Stomach (tissue), 8 donors: ENCODE measurements at regions not wholly inside any gene's neighbourhood (a gene's known extent, or its start where the extent isn't known, plus 50 kb on each side); places are given as distances from the start of the nearest gene placed in this dataset.

Experiments used
- DNase-seq, 2 donors: peaks; one replicate each; pipeline versions ENCODE4 v3.0.0 to v3.0.0-alpha.2; 2013 to 2019
- H3K27ac ChIP-seq, 5 donors: fragments of 200-600 bp in 4 of 5; sonication (generic) in 4 of 5; one replicate each; pipeline ENCODE4 v1.5.1; 2013 to 2019; ENCODE audit warnings: mild to moderate bottlenecking in 1 of 5, moderate library complexity in 1 of 5
- H3K27me3 ChIP-seq, 3 donors: fragments of 200-600 bp; sonication (generic); one replicate each; pipeline ENCODE4 v1.5.1; 2017 to 2019; ENCODE audit warnings: mixed run types in 1 of 3
- H3K36me3 ChIP-seq, 4 donors: fragments of 200-600 bp; sonication (generic); 1 replicate in 3 of 4; 2 replicates in 1 of 4; pipeline ENCODE4 v1.5.1; 2016 to 2019
- H3K4me1 ChIP-seq, 4 donors: fragments of 200-600 bp; sonication (generic); one replicate each; pipeline ENCODE4 v1.5.1; 2016 to 2019
- H3K4me3 ChIP-seq, 4 donors: fragments of 200-600 bp; sonication (generic) in 3 of 4; one replicate each; pipeline ENCODE4 v1.5.1; 2016 to 2019; ENCODE audit warnings: mild to moderate bottlenecking in 1 of 4
- H3K9me3 ChIP-seq, 4 donors: fragments of 200-600 bp; sonication (generic); one replicate each; pipeline ENCODE4 v1.5.1; 2016 to 2019
- EP300 ChIP-seq: sonication (generic); formaldehyde crosslinking; IDR thresholded peaks from one replicate; pipeline ENCODE4 v1.6.1; 2017; ENCODE audit warnings: antibody characterized with exemption
- POLR2A ChIP-seq, 4 donors: fragments of 450-650 bp; IDR thresholded peaks; one replicate each; pipeline ENCODE4 v1.6.1; 2016; ENCODE audit warnings: antibody characterized with exemption in 4 of 4, control low read depth in 2 of 4, mild to moderate bottlenecking in 1 of 4, moderate library complexity in 1 of 4
- POLR2AphosphoS5 ChIP-seq, 3 donors: sonication (generic); formaldehyde crosslinking; IDR thresholded peaks; one replicate each; pipeline ENCODE4 v1.6.1; 2016; ENCODE audit warnings: antibody characterized with exemption in 3 of 3
- WGBS, 5 donors: extraction: QIAGEN DNeasy Blood & Tissue Kit in 3 of 5; methylation state at CpG; one replicate each; pipeline versions ENCODE4 v1.1.5 to v1.1.7; 2013 to 2018; 5-methylcytosine and 5-hydroxymethylcytosine counted together
- intact Hi-C: fragments of 100-400 bp; cut with DNase I; formaldehyde crosslinking; loops from one replicate; pipeline ENCODE4 v1.15.1; 2023; ENCODE audit warnings: low total_unique reads
- TF ChIP-seq, protein P1 (sequence below), 7 experiments: fragments of 450-650 bp in 4 of 7; fragments of 200-600 bp in 3 of 7; sonication (generic) in 3 of 7; IDR thresholded peaks; one replicate each; pipeline ENCODE4 v1.5.1; 2016 to 2019; ENCODE audit warnings: antibody characterized with exemption in 7 of 7, control low read depth in 2 of 7, mild to moderate bottlenecking in 1 of 7
- donor health status: healthy with polysubstance abuse.
- donor health status: Bipolar disorder and iron deficiency.
- donor health status: healthy.

DNA sequence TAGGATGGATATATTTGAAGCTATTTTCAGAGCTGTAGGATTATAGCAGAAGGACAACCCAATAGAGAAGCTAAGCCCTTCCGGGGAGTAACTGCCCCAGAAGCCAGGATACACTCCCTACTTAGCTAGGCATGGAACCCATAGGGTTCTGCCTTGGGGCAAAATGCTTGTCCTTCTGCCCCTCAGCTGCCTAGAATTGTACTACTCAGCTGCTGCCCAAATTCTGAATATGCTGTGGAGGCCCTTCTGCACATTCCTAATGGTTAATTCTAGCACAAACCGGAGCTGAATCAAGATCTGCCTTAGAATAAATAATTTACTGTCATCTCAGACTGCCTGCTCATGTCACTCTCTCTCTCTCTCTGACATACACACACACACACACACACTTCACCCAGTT lies 297.7 kb upstream of the VCX3A start:
- H3K4me3 ChIP-seq: no peak overlapping the region
- no peak for DNase-seq
- H3K27me3 ChIP-seq: no peaks in the 10 kb centered on the region
- H3K36me3 ChIP-seq: no peaks in the 10 kb centered on the region
- H3K4me1 ChIP-seq: no peaks in the 10 kb centered on the region
- no peak overlapping the region for H3K27ac ChIP-seq
- H3K9me3 ChIP-seq: no peaks in the 10 kb centered on the region
- 75 to 86% (median 80%) methylated on average over 2 of the region's 2 CpGs for WGBS, 5 donors
- TF ChIP-seq POLR2AphosphoS5 (IDR thresholded peaks at IDR 0.05) (no peak), EP300 (no peak), POLR2A (IDR thresholded peaks at IDR 0.05) (no peak)
- TF ChIP-seq, protein P1, sequence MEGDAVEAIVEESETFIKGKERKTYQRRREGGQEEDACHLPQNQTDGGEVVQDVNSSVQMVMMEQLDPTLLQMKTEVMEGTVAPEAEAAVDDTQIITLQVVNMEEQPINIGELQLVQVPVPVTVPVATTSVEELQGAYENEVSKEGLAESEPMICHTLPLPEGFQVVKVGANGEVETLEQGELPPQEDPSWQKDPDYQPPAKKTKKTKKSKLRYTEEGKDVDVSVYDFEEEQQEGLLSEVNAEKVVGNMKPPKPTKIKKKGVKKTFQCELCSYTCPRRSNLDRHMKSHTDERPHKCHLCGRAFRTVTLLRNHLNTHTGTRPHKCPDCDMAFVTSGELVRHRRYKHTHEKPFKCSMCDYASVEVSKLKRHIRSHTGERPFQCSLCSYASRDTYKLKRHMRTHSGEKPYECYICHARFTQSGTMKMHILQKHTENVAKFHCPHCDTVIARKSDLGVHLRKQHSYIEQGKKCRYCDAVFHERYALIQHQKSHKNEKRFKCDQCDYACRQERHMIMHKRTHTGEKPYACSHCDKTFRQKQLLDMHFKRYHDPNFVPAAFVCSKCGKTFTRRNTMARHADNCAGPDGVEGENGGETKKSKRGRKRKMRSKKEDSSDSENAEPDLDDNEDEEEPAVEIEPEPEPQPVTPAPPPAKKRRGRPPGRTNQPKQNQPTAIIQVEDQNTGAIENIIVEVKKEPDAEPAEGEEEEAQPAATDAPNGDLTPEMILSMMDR (IDR thresholded peaks at IDR 0.05): no peak
- intact Hi-C loops: no loop called here

DNA sequence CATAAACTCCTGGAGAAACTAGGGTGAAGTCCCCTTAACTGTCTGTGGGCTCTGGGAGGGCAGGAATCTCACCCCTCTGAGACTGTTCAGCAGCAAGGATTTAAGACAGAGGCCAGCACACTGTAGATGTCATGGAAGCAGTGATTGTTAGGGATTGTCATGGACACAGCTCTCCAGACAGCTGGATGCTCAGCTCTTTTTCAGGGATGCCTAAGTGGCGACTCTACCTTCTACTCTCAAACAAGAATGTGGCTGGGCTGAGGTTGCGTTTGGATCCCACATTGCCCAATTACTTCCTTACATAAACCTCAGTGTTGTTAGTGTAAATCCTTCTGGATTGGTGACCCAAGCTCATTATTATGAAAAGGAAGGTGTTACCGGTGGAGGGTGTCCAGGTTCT lies 291.9 kb upstream of the VCX3A start:
- DNase-seq: no peak
- no peaks in the 10 kb centered on the region for H3K36me3 ChIP-seq
- H3K9me3 ChIP-seq: no peaks in the 10 kb centered on the region
- 69 to 95% (median 92%) methylated on average over 3 of the region's 3 CpGs for whole genome bisulfite sequencing, 5 donors
- intact Hi-C loops: no loop called here
- no peak overlapping the region for H3K27ac ChIP-seq
- H3K4me1 ChIP-seq: no peaks in the 10 kb centered on the region
- H3K27me3 ChIP-seq: no peaks in the 10 kb centered on the region
- TF ChIP-seq POLR2AphosphoS5 (IDR thresholded peaks at IDR 0.05): no peak
- TF ChIP-seq POLR2A (IDR thresholded peaks at IDR 0.05): no peak
- TF ChIP-seq EP300: no peak
- TF ChIP-seq, protein P1 (IDR thresholded peaks at IDR 0.05): no peak
- no peak overlapping the region for H3K4me3 ChIP-seq

DNA sequence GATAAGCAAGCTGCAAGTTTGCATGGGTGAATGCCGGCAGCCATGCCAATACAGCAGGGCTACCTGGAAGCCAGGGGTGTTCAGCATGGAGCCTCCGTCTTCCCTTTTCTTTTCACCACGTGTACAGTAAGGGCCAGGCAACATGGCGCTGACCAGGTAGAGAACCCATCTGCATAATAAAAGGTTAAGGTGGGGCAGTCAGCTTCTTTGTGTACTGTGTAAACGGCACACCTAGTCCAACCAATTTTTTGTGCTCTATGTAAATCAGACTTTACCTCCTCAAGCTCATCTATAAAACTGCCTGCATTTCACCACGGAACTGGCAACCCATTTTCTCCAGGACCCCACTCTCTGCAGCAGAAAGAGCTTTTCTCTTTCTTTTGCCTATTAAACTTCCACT lies 286.8 kb upstream of the VCX3A start:
- no peak for TF ChIP-seq POLR2AphosphoS5 (IDR thresholded peaks at IDR 0.05)
- TF ChIP-seq, protein P1 (IDR thresholded peaks at IDR 0.05): no peak
- 58 to 74% (median 61%) methylated on average over 6 of the region's 6 CpGs for WGBS, 5 donors
- Histone ChIP-seq H3K27me3 (no peaks in the 10 kb centered on the region), H3K27ac (no peak overlapping the region), H3K9me3 (no peaks in the 10 kb centered on the region), H3K36me3 (no peaks in the 10 kb centered on the region), H3K4me1 (no peaks in the 10 kb centered on the region), H3K4me3 (no peak overlapping the region)
- intact Hi-C loops: no loop called here
- no peak for DNase-seq

DNA sequence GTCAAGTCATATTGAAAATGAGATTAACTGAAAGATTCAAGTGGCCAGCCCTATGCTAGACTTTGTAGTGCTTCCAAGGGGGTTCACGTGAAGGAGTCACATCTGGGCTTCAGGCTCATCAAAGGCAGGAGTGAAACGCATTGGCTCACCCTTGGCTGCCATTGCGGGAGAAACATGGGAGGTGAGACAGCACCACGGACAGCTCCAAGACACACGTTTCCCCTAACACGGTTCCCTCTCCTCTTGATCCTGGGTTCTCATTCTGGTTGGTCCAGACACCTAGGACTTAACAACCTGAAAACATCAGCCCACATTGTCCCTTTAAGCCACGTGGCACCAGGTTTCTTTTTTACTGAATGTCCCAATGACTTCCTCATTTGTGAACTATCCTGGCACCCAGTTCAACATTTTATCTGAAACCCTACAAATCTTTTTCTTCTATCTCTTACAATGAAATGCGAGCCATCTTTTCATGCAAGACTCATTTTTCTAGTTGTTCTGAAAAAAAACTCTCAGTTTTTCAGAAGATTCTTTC lies 279.0 kb upstream of the VCX3A start:
- Histone ChIP-seq H3K27me3 (no peaks in the 10 kb centered on the region), H3K4me3 (no peak overlapping the region), H3K27ac (no peak overlapping the region), H3K4me1 (no peaks in the 10 kb centered on the region), H3K9me3 (no peaks in the 10 kb centered on the region), H3K36me3 (no peaks in the 10 kb centered on the region)
- TF ChIP-seq, protein P1 (IDR thresholded peaks at IDR 0.05): no peak
- TF ChIP-seq POLR2AphosphoS5 (IDR thresholded peaks at IDR 0.05): no peak
- no peak for TF ChIP-seq POLR2A (IDR thresholded peaks at IDR 0.05)
- no peak for TF ChIP-seq EP300
- WGBS, 5 donors: 49 to 61% (median 54%) methylated on average over 8 of the region's 8 CpGs
- peak in 1 of 2 donors; percentile 15 for DNase-seq
- intact Hi-C loops: no loop called here
